Stimulated activated CD4-positive, alpha-beta T cell treated with anti-CD3 and anti-CD28 coated beads, Interleukin-15, amount 100 ng/mL, for 24 hours (primary cell): ENCODE measurements at regions not wholly inside any gene's neighbourhood (a gene's known extent, or its start where the extent isn't known, plus 50 kb on each side); places are given as distances from the start of the nearest gene placed in this dataset.
"Not testable (repeated sequence)": the region's sequence is repeated elsewhere in the genome, so short reads cannot be mapped to it uniquely, and the experiment has no call there.

Source experiments
- DNase-seq: peaks from one replicate; pipeline ENCODE4 v3.0.0-alpha.2; 2020

DNA sequence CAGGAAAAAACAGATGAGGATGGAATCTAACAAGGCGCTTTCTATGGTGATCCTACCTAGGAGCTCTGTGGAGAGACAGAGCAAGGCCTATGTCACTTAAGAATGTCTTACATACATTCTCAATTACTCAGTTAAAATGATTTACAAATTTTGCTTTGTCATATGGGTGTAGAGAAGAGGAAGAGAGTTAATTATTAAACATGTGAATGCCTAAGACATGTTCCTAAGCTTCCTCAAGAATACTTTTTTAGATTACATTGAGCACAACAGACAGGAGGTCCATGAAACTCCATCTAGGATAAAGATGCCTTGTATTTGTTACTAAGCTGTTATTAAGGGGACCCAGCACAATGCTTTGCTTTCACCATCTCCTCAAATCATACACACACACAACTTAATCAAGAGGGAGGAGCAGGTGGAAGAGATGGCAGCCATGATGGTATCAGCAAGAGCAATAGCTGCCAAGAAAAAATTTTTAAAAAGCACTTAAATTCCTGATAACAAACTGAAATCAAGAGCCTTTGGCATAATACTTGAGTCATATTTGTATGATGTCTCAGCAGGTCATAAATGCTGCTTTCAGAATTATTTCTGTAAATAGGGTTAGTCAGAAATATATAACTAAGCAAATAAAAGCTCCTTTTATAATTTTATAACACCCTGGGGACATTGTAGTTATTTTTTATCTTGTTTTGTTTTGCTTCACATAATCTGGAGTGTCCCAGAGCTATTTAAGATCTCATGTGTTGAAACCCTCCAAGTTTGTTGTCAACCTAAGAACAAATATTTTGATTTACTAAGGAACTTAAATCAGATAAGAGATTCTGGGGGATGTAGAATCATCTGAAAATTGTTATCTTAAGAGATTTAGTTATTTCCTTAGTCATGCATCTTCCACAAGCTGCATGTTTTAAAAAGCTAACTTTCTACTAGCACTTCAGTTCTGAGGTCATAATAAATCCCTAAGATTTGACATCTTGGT is 70.0 kb upstream of the CD2AP start:
- DNase-seq = no peak

DNA sequence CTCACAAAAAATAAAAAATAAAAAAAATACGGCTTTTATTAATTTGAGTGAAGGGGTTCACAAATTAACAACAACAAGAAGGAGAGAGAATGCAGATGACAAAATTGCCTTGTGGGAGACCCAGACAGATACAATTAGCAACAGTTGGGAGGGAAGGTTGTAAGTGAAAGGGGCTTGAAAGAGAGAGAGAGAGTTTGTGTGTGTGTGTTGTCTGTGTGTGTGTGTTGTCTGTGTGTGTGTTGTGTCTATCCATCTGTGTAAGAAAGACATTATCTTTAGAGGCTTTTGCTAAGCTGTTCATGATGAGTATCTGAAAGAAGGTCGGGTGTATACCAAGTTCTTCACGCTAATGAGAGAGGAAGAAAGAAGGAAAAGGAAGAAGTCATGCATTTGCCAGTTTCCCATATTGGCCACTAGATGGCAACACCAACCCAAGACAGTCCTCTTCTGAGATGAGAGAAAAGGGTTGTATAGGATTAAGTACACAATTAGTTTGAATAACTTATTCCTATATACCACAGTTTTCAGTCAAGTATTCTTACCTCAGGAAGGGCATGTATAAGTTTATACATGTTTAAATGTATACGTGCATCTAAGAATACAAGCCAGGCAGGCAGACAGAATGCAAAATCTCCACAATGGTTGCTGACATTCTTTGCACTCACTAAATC is 63.7 kb upstream of the CD2AP start:
- peak; percentile 11 for DNase-seq

- no peak for DNase-seq
Measured at GRCh38 chr6:47414423-47415167, 63.0 kb upstream of the CD2AP start.

GRCh38 chr6:47416396-47417345 is 60.9 kb upstream of the CD2AP start:
- no peak for DNase-seq

DNA sequence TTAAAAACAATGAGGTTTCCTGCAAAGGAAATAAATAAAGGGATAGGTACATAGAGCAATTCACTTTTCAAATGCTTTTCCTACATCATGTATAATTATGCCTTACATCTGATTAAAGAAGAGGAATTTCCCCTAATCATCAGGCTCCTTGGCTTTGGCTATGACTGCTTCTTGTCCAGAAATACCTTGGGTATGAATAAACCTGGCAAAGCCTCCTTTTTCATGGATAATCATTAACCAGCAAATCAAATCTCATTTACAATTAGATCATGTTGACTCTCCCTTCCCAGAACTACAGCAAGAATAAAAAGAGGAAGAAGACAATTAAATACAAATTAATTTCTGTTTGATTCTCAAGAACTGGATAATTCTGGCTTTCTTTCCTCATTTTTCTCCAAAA is 58.0 kb upstream of the CD2AP start:
- DNase-seq = no peak

DNA sequence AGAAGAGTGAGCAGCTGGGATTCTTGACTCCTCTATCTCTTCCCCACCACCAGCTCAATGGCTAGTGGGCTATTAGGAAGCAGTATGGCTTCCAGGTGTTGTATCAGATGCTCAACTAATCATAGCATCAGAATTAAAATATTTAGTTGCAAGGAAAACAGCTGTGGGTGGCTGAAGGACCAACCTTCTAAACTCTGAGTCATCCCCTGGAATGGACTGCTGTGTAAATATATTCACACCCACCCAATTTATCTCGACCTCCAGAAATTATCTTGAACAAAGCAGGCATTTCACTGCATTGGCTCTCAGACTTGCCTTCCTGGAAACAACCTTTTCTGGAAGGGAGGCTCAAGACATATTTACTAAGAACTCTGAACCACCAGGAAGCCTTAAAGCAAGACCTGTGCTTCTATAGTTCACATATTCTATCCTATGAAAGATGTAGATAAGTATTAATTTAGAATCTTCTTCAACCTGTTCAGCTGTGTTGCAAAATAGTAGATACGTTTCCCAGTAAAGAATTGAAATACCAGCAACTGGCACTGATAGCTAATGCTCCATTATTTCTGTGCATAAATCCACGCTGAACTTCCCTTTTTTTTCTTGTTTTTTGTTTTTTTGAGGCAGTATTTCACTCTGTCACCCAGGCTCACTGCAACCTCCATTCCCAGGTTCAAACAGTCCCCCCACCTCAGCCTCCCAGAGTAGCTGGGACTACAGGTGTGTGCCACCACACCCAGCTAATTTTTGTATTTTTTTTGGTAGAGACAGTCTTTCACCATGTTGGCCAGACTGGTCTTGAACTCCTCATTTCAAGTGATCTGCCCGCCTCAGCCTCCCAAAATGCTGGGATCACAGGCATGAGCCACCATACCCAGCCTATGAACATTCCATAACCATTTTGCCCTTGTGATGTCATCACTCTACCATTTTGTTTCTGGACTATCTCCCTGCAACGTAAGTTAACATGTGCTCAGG is 56.9 kb upstream of the CD2AP start:
- no peak for DNase-seq

DNA sequence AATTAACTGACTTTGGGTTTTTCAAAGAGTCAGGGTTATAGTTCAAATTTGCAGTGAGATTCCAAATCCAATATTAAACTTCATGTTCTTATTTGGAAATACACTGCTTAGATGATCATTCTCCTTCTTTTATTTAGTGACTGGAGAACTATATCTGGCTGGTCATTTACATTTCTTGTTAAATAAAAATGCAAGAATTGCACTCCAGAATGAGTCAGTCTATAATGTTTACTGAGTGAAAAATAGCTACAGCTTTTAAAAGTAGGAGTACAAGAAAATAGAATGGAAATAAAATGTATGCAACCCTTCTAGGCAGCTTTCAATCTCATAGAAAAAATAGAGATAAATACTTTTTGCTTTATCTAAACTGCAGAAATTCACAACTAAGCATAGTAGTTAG is 54.5 kb upstream of the CD2AP start:
- no peak for DNase-seq

- DNase-seq = no peak
Measured at GRCh38 chr6:47424436-47424836, 53.2 kb upstream of the CD2AP start.

GRCh38 chr6:47425724-47426123 is 51.9 kb upstream of the CD2AP start:
- not testable (repeated sequence) for DNase-seq

DNA sequence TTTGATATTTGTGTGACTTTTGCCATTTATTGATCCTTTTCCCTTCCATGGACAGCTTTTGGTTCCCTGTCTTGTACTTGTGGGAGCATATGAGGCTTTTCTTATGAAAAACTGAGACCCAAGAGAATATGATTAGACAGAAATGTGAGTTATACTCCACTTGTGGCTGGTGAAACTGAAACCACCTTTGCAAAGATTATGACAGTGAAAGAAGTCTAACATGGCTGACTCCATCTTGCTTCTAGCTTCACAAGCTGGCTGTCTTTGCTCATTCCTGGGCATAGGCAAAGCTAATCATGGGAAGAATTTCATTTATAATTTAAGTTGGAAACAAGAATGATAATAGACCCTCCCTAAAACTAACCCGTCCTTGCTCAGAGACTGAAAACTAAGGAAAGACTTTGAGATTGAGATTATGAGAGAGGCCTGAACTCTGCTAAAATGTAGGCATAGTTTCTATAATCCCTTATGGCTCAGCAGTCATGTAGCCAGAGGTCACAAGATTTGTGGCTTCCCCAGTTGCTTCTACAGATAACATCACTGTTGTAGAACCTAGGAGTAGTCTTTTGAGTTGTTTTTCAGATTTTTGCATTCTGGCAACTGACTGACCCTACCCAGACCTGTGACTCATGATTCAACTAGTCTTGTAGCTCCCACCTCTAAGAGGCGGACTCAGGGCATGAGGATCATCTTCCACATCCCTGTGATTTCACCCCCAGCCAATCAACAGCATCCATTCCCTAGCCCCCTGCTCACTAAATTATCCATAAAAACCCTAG is 50.9 kb upstream of the CD2AP start:
- DNase-seq = no peak

DNA sequence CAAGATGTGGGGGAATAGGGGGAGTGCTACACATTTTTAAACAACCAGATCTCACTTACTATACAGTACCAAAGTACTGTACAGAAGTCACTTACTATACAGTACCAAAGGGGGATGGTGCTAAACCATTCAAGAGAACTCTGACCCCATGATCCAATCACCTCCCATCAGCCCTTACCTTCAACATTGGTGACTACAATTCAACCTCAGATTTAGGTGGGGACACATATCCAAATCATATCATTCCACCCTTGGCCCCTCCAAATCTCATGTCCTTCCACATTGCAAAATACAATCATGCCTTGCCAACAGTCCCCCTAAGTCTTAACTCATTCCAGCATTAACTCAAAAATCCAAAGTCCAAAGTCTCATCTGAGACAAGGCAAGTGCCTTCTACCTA is 49.9 kb upstream of the CD2AP start:
- DNase-seq = no peak
